WTC11 (cell line): ENCODE measurements at regions not wholly inside any gene's neighbourhood (a gene's known extent, or its start where the extent isn't known, plus 50 kb on each side); places are given as distances from the start of the nearest gene placed in this dataset.
A peak's percentile ranks its signal among the peaks of the same experiment; 100 is the strongest.

Experiments used
- ATAC-seq: fragments of 200-7000 bp; cut with Tn5 transposase; 2 replicates; pipeline ENCODE4 v1.10.0; 2021; ENCODE audit warnings: mild to moderate bottlenecking, moderate library complexity
- CTCF ChIA-PET: fragments of 300-600 bp; sonication (Branson Sonifier 250); formaldehyde crosslinking; loops from one replicate; lab custom pipeline; 2021; ENCODE audit warnings: antibody characterized with exemption; lab: Charles Lee
- POLR2A ChIA-PET: fragments of 350-600 bp; sonication (Branson Sonifier 250); formaldehyde crosslinking; loops from one replicate; lab custom pipeline; 2021; ENCODE audit warnings: antibody characterized with exemption; lab: Charles Lee
- DNase-seq: peaks from one replicate; pipeline ENCODE4 v3.0.0; 2021; ENCODE audit warnings: low spot score
- H3K27ac Mint-ChIP-seq: 2 replicates; pipeline ENCODE4 v1.8.0; 2021; ENCODE audit warnings: mixed read lengths
- H3K27me3 Mint-ChIP-seq: 2 replicates; pipeline ENCODE4 v1.8.0; 2021; ENCODE audit warnings: low read depth, mild to moderate bottlenecking, moderate library complexity, mixed read lengths
- H3K36me3 Mint-ChIP-seq: 2 replicates; pipeline ENCODE4 v1.8.0; 2021; ENCODE audit warnings: mixed read lengths
- H3K4me1 Mint-ChIP-seq: 2 replicates; pipeline ENCODE4 v1.8.0; 2022; ENCODE audit warnings: mixed read lengths
- H3K4me3 Mint-ChIP-seq: 2 replicates; pipeline ENCODE4 v1.8.0; 2021; ENCODE audit warnings: mild to moderate bottlenecking, moderate library complexity, mixed read lengths
- H3K9me3 Mint-ChIP-seq: 2 replicates; pipeline ENCODE4 v1.8.0; 2021; ENCODE audit warnings: mixed read lengths
- CREB1 ChIP-seq: sonication (generic); formaldehyde crosslinking; IDR thresholded peaks from 2 replicates; pipeline ENCODE4 v1.8.0; 2023; ENCODE audit warnings: mild to moderate bottlenecking, missing genetic modification reagents
- CREM ChIP-seq: sonication (generic); formaldehyde crosslinking; IDR thresholded peaks from 2 replicates; pipeline ENCODE4 v1.8.1; 2022; ENCODE audit warnings: mild to moderate bottlenecking, missing genetic modification reagents, moderate library complexity
- ERG ChIP-seq: fragments of 250-450 bp; sonication (Bioruptor Pico); IDR thresholded peaks from 2 replicates; pipeline ENCODE4 v1.8.0; 2021; ENCODE audit warnings: mild to moderate bottlenecking
- ETV6 ChIP-seq: sonication (generic); formaldehyde crosslinking; IDR thresholded peaks from 2 replicates; pipeline ENCODE4 v1.8.1; 2022; ENCODE audit warnings: mild to moderate bottlenecking, missing genetic modification reagents
- FOXJ3 ChIP-seq: sonication (generic); formaldehyde crosslinking; IDR thresholded peaks from 2 replicates; pipeline ENCODE4 v1.9.0; 2021; ENCODE audit warnings: missing genetic modification reagents, mild to moderate bottlenecking, borderline replicate concordance
- FOXP1 ChIP-seq: sonication (generic); formaldehyde crosslinking; IDR thresholded peaks from 2 replicates; pipeline ENCODE4 v1.8.0; 2022; ENCODE audit warnings: missing genetic modification reagents, mild to moderate bottlenecking, moderate library complexity, borderline replicate concordance
- GRHL2 ChIP-seq: fragments of 250-450 bp; sonication (Bioruptor Pico); IDR thresholded peaks from 2 replicates; pipeline ENCODE4 v1.8.0; 2022; ENCODE audit warnings: mild to moderate bottlenecking, moderate library complexity; ENCODE audit not compliant: insufficient replicate concordance, severe bottlenecking
- IRF1 ChIP-seq: sonication (generic); formaldehyde crosslinking; IDR thresholded peaks from 2 replicates; pipeline ENCODE4 v1.8.0; 2023; ENCODE audit warnings: missing genetic modification reagents
- JAZF1 ChIP-seq: fragments of 250-450 bp; sonication (Bioruptor Pico); IDR thresholded peaks from 2 replicates; pipeline ENCODE4 v1.9.0; 2021; ENCODE audit warnings: moderate library complexity, mild to moderate bottlenecking, inconsistent platforms
- MXD4 ChIP-seq: fragments of 250-450 bp; sonication (Bioruptor Pico); IDR thresholded peaks from 2 replicates; pipeline ENCODE4 v1.8.0; 2021; ENCODE audit warnings: mild to moderate bottlenecking, moderate library complexity, borderline replicate concordance
- NFATC4 ChIP-seq: fragments of 250-450 bp; sonication (Bioruptor Pico); IDR thresholded peaks from 2 replicates; pipeline ENCODE4 v1.9.0; 2021; ENCODE audit warnings: mild to moderate bottlenecking
- OVOL2 ChIP-seq: fragments of 250-450 bp; sonication (Bioruptor Pico); IDR thresholded peaks from 2 replicates; pipeline ENCODE4 v1.9.0; 2021; ENCODE audit warnings: mild to moderate bottlenecking, borderline replicate concordance
- PRRX2 ChIP-seq: fragments of 250-450 bp; sonication (Bioruptor Pico); IDR thresholded peaks from 2 replicates; pipeline ENCODE4 v1.8.0; 2021; ENCODE audit warnings: mild to moderate bottlenecking
- RELA ChIP-seq: sonication (generic); formaldehyde crosslinking; IDR thresholded peaks from 2 replicates; pipeline ENCODE4 v1.8.1; 2022; ENCODE audit warnings: missing genetic modification reagents, mild to moderate bottlenecking, borderline replicate concordance
- SOX15 ChIP-seq: fragments of 250-450 bp; sonication (Bioruptor Pico); IDR thresholded peaks from 2 replicates; pipeline ENCODE4 v1.9.0; 2021; ENCODE audit warnings: mild to moderate bottlenecking
- TP53 ChIP-seq: sonication (generic); formaldehyde crosslinking; IDR thresholded peaks from 2 replicates; pipeline ENCODE4 v1.8.1; 2023; ENCODE audit warnings: mild to moderate bottlenecking, missing genetic modification reagents
- ZNF121 ChIP-seq: sonication (generic); formaldehyde crosslinking; IDR thresholded peaks from 2 replicates; pipeline ENCODE4 v1.8.0; 2023; ENCODE audit warnings: missing genetic modification reagents
- ZNF232 ChIP-seq: sonication (generic); formaldehyde crosslinking; IDR thresholded peaks from 2 replicates; pipeline ENCODE4 v1.8.0; 2022; ENCODE audit warnings: mild to moderate bottlenecking, missing genetic modification reagents
- ZNF263 ChIP-seq: sonication (generic); formaldehyde crosslinking; IDR thresholded peaks from 2 replicates; pipeline ENCODE4 v1.8.1; 2022; ENCODE audit warnings: low read depth, mild to moderate bottlenecking, moderate library complexity, missing genetic modification reagents
- ZSCAN18 ChIP-seq: fragments of 250-450 bp; sonication (Bioruptor Pico); IDR thresholded peaks from 2 replicates; pipeline ENCODE4 v2.1.2; 2022; ENCODE audit warnings: mild to moderate bottlenecking, moderate library complexity
- TF ChIP-seq, protein P1 (sequence below): sonication (generic); formaldehyde crosslinking; IDR thresholded peaks from 2 replicates; pipeline ENCODE4 v1.8.0; 2022; ENCODE audit warnings: missing genetic modification reagents
- TF ChIP-seq, protein P2 (sequence below): sonication (generic); formaldehyde crosslinking; IDR thresholded peaks from 2 replicates; pipeline ENCODE4 v1.8.1; 2023; ENCODE audit warnings: mild to moderate bottlenecking, missing genetic modification reagents
- TF ChIP-seq, protein P3 (sequence below): sonication (generic); formaldehyde crosslinking; IDR thresholded peaks from 2 replicates; pipeline ENCODE4 v1.8.0; 2023; ENCODE audit warnings: mild to moderate bottlenecking, missing genetic modification reagents

DNA sequence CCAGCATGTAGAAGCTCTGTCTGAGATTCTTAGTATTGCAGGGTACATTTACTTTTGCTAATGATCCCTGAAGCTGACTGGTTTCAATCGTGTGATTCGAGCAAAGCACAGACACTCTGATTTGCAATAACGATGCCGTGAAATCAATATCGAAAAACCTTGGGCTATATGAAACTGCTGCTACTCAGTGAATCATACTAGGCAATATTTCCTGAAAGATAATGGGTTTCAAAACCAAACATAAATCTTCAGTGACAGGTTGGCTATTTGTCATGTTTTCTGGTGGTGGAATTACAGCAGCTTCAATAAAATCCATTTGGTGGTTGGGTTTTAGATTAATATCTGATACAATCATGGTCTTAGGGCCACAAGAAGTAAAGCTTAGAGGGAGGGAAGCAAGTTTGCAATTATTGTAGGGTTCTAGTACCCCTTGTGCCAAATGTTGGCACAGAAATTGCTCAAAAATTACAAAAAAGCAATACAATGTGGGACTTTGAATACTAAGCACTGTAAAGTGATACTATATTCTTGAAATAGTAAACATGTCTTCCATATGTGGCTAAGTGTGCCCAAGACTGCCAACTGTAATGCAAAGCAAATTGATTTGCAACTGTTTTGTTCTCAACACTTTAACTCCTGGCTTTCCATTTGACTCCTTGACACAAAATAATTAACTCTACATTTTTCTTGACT, 112.4 kb upstream of the JAZF1 start (continued):
- no peak for TF ChIP-seq ERG
- no peak for TF ChIP-seq CREM
- TF ChIP-seq RELA (CRISPR knock-in tag) = no peak
- TF ChIP-seq JAZF1 (CRISPR knock-in tag) = no peak
- TF ChIP-seq OVOL2 (CRISPR knock-in tag) = no peak
- TF ChIP-seq GRHL2 (CRISPR knock-in tag) = no peak

- CTCF ChIA-PET = no interaction called here
Observed at GRCh38 chr7:28293527-28293835, 112.9 kb upstream of the JAZF1 start.

More at GRCh38 chr7:28293527-28293835, 112.9 kb upstream of the JAZF1 start:
- Mint-ChIP-seq H3K36me3 (peaks cover 3% of the 10 kb centered on the region; the same call in 1 of the 2 replicates), H3K27ac (peak overlapping the region; percentile 96), H3K4me3 (no peak overlapping the region; the same call in 1 of the 2 replicates), H3K9me3 (peaks cover 3% of the 10 kb centered on the region), H3K4me1 (peaks cover 75% of the 10 kb centered on the region), H3K27me3 (no peaks in the 10 kb centered on the region)
- no peak for TF ChIP-seq CREB1
- no peak for TF ChIP-seq PRRX2
- no peak for TF ChIP-seq ZNF232 (CRISPR knock-in tag)
- TF ChIP-seq ZNF121 (CRISPR knock-in tag) = no peak
- no peak for TF ChIP-seq NFATC4 (CRISPR knock-in tag)
- no peak for TF ChIP-seq ZSCAN18 (CRISPR knock-in tag)
- no peak for TF ChIP-seq ETV6 (CRISPR knock-in tag)
- no peak for TF ChIP-seq MXD4 (CRISPR knock-in tag)
- TF ChIP-seq, protein P1, sequence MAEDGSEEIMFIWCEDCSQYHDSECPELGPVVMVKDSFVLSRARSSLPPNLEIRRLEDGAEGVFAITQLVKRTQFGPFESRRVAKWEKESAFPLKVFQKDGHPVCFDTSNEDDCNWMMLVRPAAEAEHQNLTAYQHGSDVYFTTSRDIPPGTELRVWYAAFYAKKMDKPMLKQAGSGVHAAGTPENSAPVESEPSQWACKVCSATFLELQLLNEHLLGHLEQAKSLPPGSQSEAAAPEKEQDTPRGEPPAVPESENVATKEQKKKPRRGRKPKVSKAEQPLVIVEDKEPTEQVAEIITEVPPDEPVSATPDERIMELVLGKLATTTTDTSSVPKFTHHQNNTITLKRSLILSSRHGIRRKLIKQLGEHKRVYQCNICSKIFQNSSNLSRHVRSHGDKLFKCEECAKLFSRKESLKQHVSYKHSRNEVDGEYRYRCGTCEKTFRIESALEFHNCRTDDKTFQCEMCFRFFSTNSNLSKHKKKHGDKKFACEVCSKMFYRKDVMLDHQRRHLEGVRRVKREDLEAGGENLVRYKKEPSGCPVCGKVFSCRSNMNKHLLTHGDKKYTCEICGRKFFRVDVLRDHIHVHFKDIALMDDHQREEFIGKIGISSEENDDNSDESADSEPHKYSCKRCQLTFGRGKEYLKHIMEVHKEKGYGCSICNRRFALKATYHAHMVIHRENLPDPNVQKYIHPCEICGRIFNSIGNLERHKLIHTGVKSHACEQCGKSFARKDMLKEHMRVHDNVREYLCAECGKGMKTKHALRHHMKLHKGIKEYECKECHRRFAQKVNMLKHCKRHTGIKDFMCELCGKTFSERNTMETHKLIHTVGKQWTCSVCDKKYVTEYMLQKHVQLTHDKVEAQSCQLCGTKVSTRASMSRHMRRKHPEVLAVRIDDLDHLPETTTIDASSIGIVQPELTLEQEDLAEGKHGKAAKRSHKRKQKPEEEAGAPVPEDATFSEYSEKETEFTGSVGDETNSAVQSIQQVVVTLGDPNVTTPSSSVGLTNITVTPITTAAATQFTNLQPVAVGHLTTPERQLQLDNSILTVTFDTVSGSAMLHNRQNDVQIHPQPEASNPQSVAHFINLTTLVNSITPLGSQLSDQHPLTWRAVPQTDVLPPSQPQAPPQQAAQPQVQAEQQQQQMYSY (CRISPR knock-in tag) = no peak
- no peak for TF ChIP-seq TP53
- TF ChIP-seq SOX15 = no peak
- TF ChIP-seq ERG = no peak
- no peak for TF ChIP-seq ZNF263 (CRISPR knock-in tag)
- TF ChIP-seq, protein P2, sequence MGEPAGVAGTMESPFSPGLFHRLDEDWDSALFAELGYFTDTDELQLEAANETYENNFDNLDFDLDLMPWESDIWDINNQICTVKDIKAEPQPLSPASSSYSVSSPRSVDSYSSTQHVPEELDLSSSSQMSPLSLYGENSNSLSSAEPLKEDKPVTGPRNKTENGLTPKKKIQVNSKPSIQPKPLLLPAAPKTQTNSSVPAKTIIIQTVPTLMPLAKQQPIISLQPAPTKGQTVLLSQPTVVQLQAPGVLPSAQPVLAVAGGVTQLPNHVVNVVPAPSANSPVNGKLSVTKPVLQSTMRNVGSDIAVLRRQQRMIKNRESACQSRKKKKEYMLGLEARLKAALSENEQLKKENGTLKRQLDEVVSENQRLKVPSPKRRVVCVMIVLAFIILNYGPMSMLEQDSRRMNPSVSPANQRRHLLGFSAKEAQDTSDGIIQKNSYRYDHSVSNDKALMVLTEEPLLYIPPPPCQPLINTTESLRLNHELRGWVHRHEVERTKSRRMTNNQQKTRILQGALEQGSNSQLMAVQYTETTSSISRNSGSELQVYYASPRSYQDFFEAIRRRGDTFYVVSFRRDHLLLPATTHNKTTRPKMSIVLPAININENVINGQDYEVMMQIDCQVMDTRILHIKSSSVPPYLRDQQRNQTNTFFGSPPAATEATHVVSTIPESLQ (CRISPR knock-in tag) = no peak
- no peak for TF ChIP-seq RELA (CRISPR knock-in tag)
- no peak for TF ChIP-seq FOXJ3
- no peak for TF ChIP-seq IRF1 (CRISPR knock-in tag)
- TF ChIP-seq, protein P3, sequence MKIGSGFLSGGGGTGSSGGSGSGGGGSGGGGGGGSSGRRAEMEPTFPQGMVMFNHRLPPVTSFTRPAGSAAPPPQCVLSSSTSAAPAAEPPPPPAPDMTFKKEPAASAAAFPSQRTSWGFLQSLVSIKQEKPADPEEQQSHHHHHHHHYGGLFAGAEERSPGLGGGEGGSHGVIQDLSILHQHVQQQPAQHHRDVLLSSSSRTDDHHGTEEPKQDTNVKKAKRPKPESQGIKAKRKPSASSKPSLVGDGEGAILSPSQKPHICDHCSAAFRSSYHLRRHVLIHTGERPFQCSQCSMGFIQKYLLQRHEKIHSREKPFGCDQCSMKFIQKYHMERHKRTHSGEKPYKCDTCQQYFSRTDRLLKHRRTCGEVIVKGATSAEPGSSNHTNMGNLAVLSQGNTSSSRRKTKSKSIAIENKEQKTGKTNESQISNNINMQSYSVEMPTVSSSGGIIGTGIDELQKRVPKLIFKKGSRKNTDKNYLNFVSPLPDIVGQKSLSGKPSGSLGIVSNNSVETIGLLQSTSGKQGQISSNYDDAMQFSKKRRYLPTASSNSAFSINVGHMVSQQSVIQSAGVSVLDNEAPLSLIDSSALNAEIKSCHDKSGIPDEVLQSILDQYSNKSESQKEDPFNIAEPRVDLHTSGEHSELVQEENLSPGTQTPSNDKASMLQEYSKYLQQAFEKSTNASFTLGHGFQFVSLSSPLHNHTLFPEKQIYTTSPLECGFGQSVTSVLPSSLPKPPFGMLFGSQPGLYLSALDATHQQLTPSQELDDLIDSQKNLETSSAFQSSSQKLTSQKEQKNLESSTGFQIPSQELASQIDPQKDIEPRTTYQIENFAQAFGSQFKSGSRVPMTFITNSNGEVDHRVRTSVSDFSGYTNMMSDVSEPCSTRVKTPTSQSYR (CRISPR knock-in tag) = no peak
- TF ChIP-seq FOXP1 (CRISPR knock-in tag) = no peak
- no peak for TF ChIP-seq CREM
- ATAC-seq = no peak
- no peak for DNase-seq
- POLR2A ChIA-PET = no interaction called here
